Nephron progenitor cell (in vitro differentiated cells): ENCODE measurements at regions not wholly inside any gene's neighbourhood (a gene's known extent, or its start where the extent isn't known, plus 50 kb on each side); places are given as distances from the start of the nearest gene placed in this dataset.

Source experiments
- DNase-seq: peaks from one replicate; pipeline ENCODE4 v3.0.0; 2021
- H3K27ac Mint-ChIP-seq: 2 replicates; pipeline ENCODE4 v1.8.0; 2021; ENCODE audit warnings: mild to moderate bottlenecking, moderate library complexity, mixed read lengths
- H3K27me3 Mint-ChIP-seq: 2 replicates; pipeline ENCODE4 v1.8.0; 2021; ENCODE audit warnings: mild to moderate bottlenecking, low read depth, mixed read lengths; ENCODE audit not compliant: poor library complexity
- H3K36me3 Mint-ChIP-seq: 2 replicates; pipeline ENCODE4 v1.8.0; 2021; ENCODE audit warnings: low read depth, mixed read lengths
- H3K4me1 Mint-ChIP-seq: 2 replicates; pipeline ENCODE4 v1.8.0; 2021; ENCODE audit warnings: mixed read lengths
- H3K4me3 Mint-ChIP-seq: 2 replicates; pipeline ENCODE4 v1.8.0; 2021; ENCODE audit warnings: mild to moderate bottlenecking, moderate library complexity, mixed read lengths
- H3K9me3 Mint-ChIP-seq: 2 replicates; pipeline ENCODE4 v1.8.0; 2021; ENCODE audit warnings: mild to moderate bottlenecking, moderate library complexity, mixed read lengths
- CTCF ChIP-seq: fragments of 200-600 bp; sonication (generic); IDR thresholded peaks from 2 replicates; pipeline ENCODE4 v1.5.0; 2021; ENCODE audit warnings: antibody characterized with exemption

GRCh38 chr2:204133476-204133875 is 196.9 kb downstream of the ICOS start:
- no peak for TF ChIP-seq CTCF
- Mint-ChIP-seq H3K27me3 (peaks cover 8% of the 10 kb centered on the region), H3K4me3 (no peak overlapping the region), H3K9me3 (no peaks in the 10 kb centered on the region), H3K36me3 (no peaks in the 10 kb centered on the region), H3K4me1 (no peaks in the 10 kb centered on the region), H3K27ac (no peak overlapping the region)
- DNase-seq, result no peak

GRCh38 chr2:204134421-204134820 is 197.9 kb downstream of the ICOS start:
- no peak for DNase-seq
- Mint-ChIP-seq H3K27ac (no peak overlapping the region), H3K9me3 (no peaks in the 10 kb centered on the region), H3K27me3 (peaks cover 8% of the 10 kb centered on the region), H3K36me3 (no peaks in the 10 kb centered on the region), H3K4me3 (no peak overlapping the region), H3K4me1 (no peaks in the 10 kb centered on the region)
- no peak for TF ChIP-seq CTCF

GRCh38 chr2:204135752-204136151 is 199.2 kb downstream of the ICOS start:
- Mint-ChIP-seq H3K9me3 (no peaks in the 10 kb centered on the region), H3K36me3 (no peaks in the 10 kb centered on the region), H3K4me3 (no peak overlapping the region), H3K27ac (no peak overlapping the region), H3K27me3 (peaks cover 3% of the 10 kb centered on the region), H3K4me1 (no peaks in the 10 kb centered on the region)
- no peak for TF ChIP-seq CTCF
- DNase-seq, result no peak

- Mint-ChIP-seq H3K9me3 (no peaks in the 10 kb centered on the region), H3K27me3 (peaks cover 2% of the 10 kb centered on the region), H3K27ac (no peak overlapping the region), H3K4me1 (no peaks in the 10 kb centered on the region), H3K36me3 (no peaks in the 10 kb centered on the region), H3K4me3 (no peak overlapping the region)
- no peak for DNase-seq
- TF ChIP-seq CTCF, result no peak
These were observed 201.6 kb downstream of the ICOS start for GRCh38 chr2:204138206-204138605.

- H3K4me3 Mint-ChIP-seq, result no peak overlapping the region
- no peaks in the 10 kb centered on the region for H3K36me3 Mint-ChIP-seq
- H3K4me1 Mint-ChIP-seq, result peaks cover 17% of the 10 kb centered on the region
- TF ChIP-seq CTCF, result no peak
- H3K9me3 Mint-ChIP-seq, result no peaks in the 10 kb centered on the region
- no peak for DNase-seq
- H3K27ac Mint-ChIP-seq, result no peak overlapping the region
- H3K27me3 Mint-ChIP-seq, result no peaks in the 10 kb centered on the region
These were observed 203.7 kb downstream of the ICOS start for GRCh38 chr2:204140246-204140645.

GRCh38 chr2:204143216-204144014 is 206.9 kb downstream of the ICOS start:
- Mint-ChIP-seq H3K36me3 (no peaks in the 10 kb centered on the region), H3K4me3 (no peak overlapping the region), H3K9me3 (peaks cover 3% of the 10 kb centered on the region), H3K27me3 (no peaks in the 10 kb centered on the region), H3K4me1 (peaks cover 32% of the 10 kb centered on the region), H3K27ac (no peak overlapping the region)
- TF ChIP-seq CTCF, result no peak
- DNase-seq, result no peak
